Ramos (cell line): ENCODE measurements at regions not wholly inside any gene's neighbourhood (a gene's known extent, or its start where the extent isn't known, plus 50 kb on each side); places are given as distances from the start of the nearest gene placed in this dataset.

Experiments
- in situ Hi-C: fragments of 300-500 bp; cut with MboI; formaldehyde crosslinking; loops from one replicate; pipeline ENCODE4 v1.14.3; 2022; ENCODE audit warnings: low sequenced_read_pairs; ENCODE audit not compliant: unreplicated experiment

GRCh38 chr16:74045513-74045912, 251.1 kb upstream of the PSMD7 start:
- in situ Hi-C loops, result no loop called here

DNA sequence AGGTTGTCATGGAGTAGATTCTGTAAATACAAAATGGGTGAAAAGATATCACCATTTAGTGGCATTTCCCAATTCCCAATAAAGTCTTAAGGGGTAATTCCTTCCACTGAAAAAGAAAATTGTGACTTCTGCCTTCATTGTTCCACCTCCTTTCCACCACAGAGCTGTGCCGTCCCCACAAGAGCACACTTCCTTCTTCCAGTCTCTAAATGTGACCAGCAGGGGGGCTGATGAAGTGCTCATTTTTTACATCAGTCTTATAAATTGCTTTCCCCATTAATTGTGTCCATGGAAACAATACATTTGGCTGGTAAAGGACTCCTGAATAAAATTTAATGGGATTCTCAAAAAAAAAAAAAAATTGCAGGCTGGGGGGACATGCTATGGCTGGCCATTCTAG, 260.8 kb upstream of the PSMD7 start:
- in situ Hi-C loops, result no loop called here

DNA sequence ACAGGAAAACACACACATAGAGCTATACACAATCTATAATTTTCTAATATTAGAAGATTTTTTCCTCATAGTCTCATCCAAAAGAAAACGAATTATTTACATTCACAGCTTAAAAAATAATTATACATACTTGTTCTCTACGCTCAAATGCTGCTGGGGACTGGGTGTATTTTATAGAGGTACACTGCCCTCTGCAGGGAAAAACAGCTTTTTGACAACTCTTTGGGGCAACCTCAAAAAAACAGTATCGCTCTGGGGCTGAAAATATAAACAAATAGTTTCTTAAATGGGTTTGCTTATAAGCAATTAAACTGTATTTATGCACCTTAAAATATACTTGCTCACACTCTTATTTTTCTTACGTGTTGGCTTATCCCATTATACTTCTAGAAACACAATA, 261.8 kb upstream of the PSMD7 start:
- in situ Hi-C loops, result no loop called here

DNA sequence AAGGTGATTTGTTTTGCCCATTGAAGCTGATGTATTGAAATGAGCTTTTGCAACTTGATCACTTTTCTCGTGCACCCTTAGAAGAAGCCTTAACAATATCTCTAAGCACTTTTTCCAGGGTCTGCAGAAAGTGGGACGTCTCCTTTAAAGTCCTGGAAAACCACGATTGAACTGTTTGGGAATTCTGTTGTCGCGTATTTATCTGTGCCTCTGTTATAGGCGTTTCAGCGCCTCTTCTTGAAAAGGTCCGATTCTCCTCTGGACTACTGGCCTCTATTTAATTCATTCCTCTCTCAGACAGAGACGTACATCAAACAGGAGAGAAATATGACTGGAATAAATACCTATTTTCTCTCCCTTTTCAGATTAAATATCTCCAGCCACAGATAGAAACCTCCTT, 262.4 kb upstream of the PSMD7 start:
- in situ Hi-C loops, result no loop called here

GRCh38 chr16:74033441-74033995, 263.1 kb upstream of the PSMD7 start:
- in situ Hi-C loops, result no loop called here

- in situ Hi-C loops, result no loop called here
Observed at GRCh38 chr16:74031551-74031950, 265.1 kb upstream of the PSMD7 start.

DNA sequence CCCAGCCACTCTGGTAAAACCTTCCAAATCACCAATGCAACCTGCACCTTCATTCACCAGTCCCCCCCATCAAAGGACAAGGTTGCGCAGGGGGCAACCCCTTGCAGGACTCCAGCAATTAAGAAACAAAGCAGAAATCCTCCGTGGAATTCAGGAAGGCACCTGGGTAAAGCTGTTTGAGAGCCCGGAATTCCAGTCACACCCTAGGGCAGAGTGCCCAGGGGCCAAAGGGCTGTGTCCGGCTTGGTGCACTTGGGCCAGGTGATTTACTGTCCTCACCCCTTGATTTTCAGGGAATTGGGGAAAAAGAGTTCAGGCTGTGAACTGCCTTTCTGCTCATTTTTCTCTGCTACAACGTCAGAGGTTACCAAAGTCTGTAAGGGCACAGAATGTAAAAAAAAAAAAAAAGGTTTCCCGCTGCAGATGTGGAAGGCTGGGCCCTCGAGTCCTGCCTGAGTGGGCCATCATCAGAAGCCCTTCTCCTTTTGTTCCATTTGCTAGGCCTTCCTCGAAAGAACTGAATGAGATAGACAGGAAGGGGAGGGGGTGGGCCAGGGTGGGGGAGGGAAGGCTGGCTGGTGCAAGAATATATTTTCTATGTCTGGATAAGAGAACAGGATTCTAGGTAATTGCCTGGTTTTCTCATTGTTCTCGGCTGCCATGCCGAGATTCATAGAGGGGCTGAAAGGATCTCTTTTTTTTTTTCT, 266.5 kb upstream of the PSMD7 start:
- in situ Hi-C loops, result no loop called here

- in situ Hi-C loops, result no loop called here
Observed at GRCh38 chr16:74029115-74029792, 267.4 kb upstream of the PSMD7 start.

GRCh38 chr16:74026373-74027281, 270.0 kb upstream of the PSMD7 start:
- in situ Hi-C loops, result no loop called here

GRCh38 chr16:74024953-74025352, 271.7 kb upstream of the PSMD7 start:
- in situ Hi-C loops, result no loop called here

GRCh38 chr16:74020095-74020670, 276.4 kb upstream of the PSMD7 start:
- in situ Hi-C loops, result no loop called here

- in situ Hi-C loops, result no loop called here
Observed at GRCh38 chr16:74019612-74020011, 277.0 kb upstream of the PSMD7 start.

DNA sequence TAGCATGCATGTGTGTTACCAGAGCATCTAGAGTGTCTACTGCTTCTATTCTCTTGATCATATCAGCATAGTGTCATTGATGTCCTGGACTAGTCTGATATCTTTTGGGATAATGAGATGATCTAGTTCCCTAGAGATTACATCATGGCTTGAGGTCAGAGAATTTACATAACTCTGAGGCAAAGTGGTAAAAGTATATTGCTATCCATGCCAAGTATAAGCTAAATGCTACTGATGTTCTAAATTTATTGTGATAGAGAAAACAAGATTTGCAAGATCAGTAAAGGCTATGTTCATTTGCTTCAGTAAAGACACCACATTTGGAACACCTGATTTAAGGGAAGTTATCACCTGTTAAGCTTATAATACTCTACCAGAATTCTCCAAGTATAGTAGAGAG, 280.7 kb upstream of the PSMD7 start:
- in situ Hi-C loops, result no loop called here

- in situ Hi-C loops, result no loop called here
Observed at GRCh38 chr16:73998707-73999106, 297.9 kb upstream of the PSMD7 start.

DNA sequence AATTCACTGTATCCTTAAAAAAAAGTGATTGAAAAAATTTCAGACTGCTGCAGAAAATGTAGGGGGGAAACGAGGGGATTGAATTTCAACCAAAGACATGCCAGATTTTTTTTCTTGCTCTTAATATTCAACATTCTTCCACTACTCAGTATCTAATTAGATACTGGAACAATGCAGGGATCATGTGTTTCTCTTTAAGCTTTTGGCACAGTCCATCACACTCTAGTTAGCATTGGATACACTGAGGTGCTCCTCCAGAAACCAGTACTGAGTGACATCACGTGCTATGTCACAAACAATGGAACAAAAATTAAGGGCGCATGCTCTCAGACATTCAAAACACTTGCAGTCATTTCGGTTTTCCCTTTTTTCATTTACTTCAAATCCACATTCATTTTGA, 298.6 kb upstream of the PSMD7 start:
- in situ Hi-C loops, result no loop called here

DNA sequence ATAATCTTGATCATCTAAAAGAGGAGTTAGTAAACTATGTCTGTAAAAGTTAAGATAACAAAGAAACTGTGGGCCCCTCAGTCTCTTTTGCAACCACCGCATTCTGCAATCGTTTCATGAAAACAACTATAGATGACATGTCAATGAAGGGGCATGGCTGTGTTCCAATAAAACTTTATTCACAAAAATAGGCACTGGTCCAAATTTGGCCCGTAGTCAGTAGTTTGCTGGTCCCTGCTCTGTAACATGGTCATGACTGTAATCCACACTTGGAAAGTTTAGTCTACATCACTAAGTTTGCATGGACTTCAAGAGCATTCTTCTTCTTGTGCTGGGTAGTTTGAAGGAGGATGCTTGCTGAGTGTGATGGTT, 299.3 kb upstream of the PSMD7 start:
- in situ Hi-C loops, result no loop called here

DNA sequence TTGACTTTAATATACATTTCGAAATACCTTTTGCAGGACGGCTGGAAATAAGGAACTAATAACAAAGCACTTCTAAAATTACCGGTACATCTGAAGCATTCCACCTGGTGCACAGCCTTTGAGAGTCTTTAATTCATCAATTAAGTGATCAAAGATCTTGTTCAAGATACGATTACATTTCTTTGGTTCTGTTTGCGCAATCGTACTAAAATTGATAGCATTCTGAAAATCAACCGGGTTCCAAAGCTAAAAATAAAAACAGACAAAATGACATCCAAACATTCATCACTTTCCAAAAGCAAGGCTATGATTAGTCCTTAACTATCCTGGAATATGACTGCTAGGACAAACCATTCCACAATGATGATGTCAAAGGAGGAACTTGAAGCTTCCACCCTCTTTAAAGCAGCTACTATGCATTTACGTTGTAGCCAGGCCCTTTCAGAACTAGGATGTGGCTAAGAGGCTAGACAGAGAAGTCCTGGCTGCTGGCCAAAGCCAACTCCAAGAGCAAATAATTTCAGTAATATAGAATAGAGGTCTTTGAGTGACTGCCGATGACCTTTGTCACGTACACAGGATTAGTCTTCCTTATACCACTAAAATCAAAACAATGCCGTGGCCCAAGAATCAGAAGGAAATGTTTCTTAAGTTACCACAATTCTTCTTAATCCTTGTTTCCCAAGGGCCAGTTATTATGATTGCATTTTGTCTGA, 299.8 kb upstream of the PSMD7 start:
- in situ Hi-C loops, result no loop called here

DNA sequence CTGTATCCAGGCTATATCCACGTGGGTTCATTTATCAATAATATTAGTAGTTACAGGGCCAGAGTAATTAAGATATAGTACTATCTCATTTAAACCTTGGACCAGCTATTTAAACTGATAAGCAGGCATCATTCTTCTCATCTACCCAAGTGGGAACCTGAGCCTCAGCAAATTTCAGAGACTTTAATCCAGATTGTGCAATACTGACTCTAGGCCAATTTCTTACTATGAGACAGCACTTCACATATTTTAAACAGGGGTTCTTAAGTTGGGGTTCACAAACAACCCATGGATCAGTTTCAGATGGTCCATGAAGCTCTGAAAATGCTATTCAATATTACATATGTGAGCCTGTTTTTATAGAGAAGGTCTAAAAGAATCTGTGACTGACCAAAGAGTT, 302.7 kb upstream of the PSMD7 start:
- in situ Hi-C loops, result no loop called here

DNA sequence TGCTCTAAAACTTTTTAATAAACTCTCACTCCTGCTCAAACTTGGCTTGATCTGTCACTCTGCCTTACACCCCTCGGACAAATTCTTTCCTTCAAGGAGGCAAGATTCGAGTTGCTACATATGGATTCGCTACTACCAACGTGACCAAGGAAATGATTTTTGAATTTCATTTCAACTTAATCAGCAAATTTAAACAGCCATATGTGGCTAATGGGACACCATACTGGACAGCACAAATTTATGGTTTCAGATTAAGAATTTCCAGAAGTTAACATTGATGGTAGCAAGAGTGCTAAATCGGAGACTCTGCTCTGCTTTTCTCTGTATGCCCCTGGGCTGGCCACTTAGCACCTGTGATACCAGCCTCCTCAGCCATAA, 318.2 kb upstream of the PSMD7 start:
- in situ Hi-C loops, result no loop called here

DNA sequence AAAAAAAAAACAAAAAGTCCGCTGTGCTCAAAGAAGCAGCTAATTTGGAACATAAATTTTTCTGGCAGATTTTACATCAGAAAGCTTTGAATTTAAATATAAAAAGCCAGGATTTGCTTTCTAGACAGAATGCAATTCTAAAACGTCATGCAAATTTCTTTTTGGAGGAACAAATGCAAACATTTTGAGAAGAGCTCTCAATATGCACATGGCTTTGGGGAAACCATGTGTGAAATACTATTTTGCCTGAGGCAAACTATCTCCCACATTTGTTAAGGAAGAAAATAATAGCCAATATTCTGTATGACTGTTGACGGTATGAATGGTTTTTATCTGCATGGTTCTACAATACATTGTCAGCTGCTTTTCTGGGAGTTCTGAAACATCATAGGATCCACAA, 320.0 kb upstream of the PSMD7 start:
- in situ Hi-C loops, result no loop called here
